DMS153 (cell line): ENCODE measurements at regions not wholly inside any gene's neighbourhood (a gene's known extent, or its start where the extent isn't known, plus 50 kb on each side); places are given as distances from the start of the nearest gene placed in this dataset.

ENCODE experiments used
- DNase-seq: peaks from one replicate; lab custom pipeline; 2025; lab: John Stamatoyannopoulos, UW

DNA sequence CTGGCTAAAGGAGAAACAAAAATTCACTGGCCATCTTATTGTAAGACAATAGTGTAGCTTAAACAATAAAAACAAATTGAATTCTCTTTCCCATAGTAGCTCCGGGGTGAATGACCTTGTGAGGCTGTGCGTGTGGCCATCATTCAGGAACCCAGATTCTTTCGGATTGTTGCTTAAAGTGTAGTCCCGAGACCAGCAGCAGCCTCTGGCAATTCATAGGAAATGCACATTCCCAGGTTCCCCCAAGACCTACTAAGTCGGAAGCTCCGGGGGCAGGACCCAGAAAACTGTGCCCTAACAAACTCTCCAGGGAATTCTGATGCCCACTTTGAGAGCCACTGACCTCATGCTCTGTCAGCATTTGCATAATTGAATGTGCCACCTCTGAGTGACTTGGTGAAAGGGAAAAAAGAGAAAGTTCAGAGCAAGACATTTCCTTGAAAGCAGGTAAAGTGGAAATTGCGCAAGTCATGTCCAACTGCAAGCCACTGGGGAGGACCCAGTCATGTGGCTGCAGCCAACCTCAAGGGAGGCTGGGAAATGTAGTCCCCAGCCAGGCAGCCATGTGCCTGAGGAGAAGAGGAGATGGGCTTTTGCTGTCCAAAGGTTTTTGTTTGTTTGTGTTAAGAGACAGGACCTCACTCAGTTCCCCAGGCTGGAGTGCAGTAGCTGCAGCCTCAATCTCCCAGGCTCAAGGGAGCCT, 50.7 kb upstream of the PNMA8B start:
- DNase-seq: peak; percentile 17

GRCh38 chr19:46550684-46551083, 50.4 kb upstream of the CALM3 start:
- DNase-seq: no peak

- DNase-seq: no peak
Measured at GRCh38 chr19:46551164-46551563, 50.0 kb upstream of the CALM3 start.
